ENCODE measurements at regions not wholly inside any gene's neighbourhood (a gene's known extent, or its start where the extent isn't known, plus 50 kb on each side); places are given as distances from the start of the nearest gene placed in this dataset.

- no peak overlapping the region for H3K4me3 ChIP-seq (ENCODE audit: insufficient read depth, low read depth, low read length)
- no peak overlapping the region for H4K91ac ChIP-seq (ENCODE audit: insufficient read depth, low read depth, low read length)
- peaks cover 20% of the 10 kb centered on the region for H3K27me3 ChIP-seq (ENCODE audit: control insufficient read depth, insufficient read depth, low read length)
- no peak overlapping the region for H3K9ac ChIP-seq (ENCODE audit: low read depth, low read length)
- dilution Hi-C loops (cut with HindIII; ENCODE audit: low sequenced_read_pairs, unreplicated experiment) (no loop called here), intact Hi-C loops (cut with micrococcal nuclease) (no loop called here), in situ Hi-C loops (cut with MboI; ENCODE audit: low sequenced_read_pairs) (no loop called here)
- no peak overlapping the region for H3K56ac ChIP-seq (ENCODE audit: extremely low read depth, insufficient read depth, low read length)
- no peak overlapping the region for H3K18ac ChIP-seq (ENCODE audit: low read depth, low read length)
- no CpG with 5 or more reads among the region's 1 CpG for WGBS, 2 experiments (ENCODE audit: extremely low coverage in 2 of 2, insufficient read length in 1 of 2)
- H4K8ac ChIP-seq (ENCODE audit: low read depth in 2 of 2, low read length in 2 of 2): no peak overlapping the region
- H2AFZ ChIP-seq (replicated peaks; ENCODE audit: low read length, poor library complexity): no peak overlapping the region
- no peak overlapping the region for H3K27ac ChIP-seq (ENCODE audit: insufficient read depth, low read length)
- ATAC-seq (ENCODE audit: low read depth): no peak
- no peaks in the 10 kb centered on the region for H3K4me1 ChIP-seq (ENCODE audit: control insufficient read depth, insufficient read depth, low read length)
- no peak overlapping the region for H3K4ac ChIP-seq (ENCODE audit: low read depth, low read length)
- H3K79me1 ChIP-seq (ENCODE audit: low read depth in 1 of 2, low read length in 2 of 2): no peaks in the 10 kb centered on the region
- CTCF ChIA-PET: interaction anchor here (0.6 kb wide), 1 partner anchor 943 kb away, joined by 5 read pairs; the partner anchor contains the start of gene DRD2
- H2BK120ac ChIP-seq (ENCODE audit: low read depth, low read length): no peak overlapping the region
- no TSS peak for BruUV-seq (replicated peaks)
- H2BK20ac ChIP-seq (ENCODE audit: low read depth, low read length): no peak overlapping the region
- POLR2A ChIA-PET (ENCODE audit: unreplicated experiment): no interaction called here
- H3K36me3 ChIP-seq (ENCODE audit: control insufficient read depth, insufficient read depth, low read length): no peaks in the 10 kb centered on the region
- no peaks in the 10 kb centered on the region for H3K9me3 ChIP-seq (ENCODE audit: control insufficient read depth, insufficient read depth, low read length)
- no peak overlapping the region for H3K4me2 ChIP-seq (ENCODE audit: low read depth, low read length)
- TF ChIP-seq RCOR1 (IDR thresholded peaks at IDR 0.05; ENCODE audit: insufficient replicate concordance, low read length) (no peak), USF2 (IDR thresholded peaks at IDR 0.05; ENCODE audit: low read depth, low read length) (no peak), RFX5 (IDR thresholded peaks at IDR 0.05; ENCODE audit: low read depth, low read length) (no peak), RAD21 (IDR thresholded peaks at IDR 0.05; ENCODE audit: low read length) (no peak), CHD1 (IDR thresholded peaks at IDR 0.05; ENCODE audit: low read depth, low read length) (no peak), FOS (IDR thresholded peaks at IDR 0.05; ENCODE audit: low read depth, low read length) (no peak), BHLHE40 (IDR thresholded peaks at IDR 0.05; ENCODE audit: low read depth, low read length) (no peak), CTCF (conservative IDR thresholded peaks at IDR 0.05; ENCODE audit: low read depth, low read length) (no peak), MAZ (IDR thresholded peaks at IDR 0.05; ENCODE audit: borderline replicate concordance, low read depth, low read length) (no peak), SMC3 (IDR thresholded peaks at IDR 0.05; ENCODE audit: low read depth, low read length) (no peak), ELK1 (IDR thresholded peaks at IDR 0.05; ENCODE audit: borderline replicate concordance, low read depth, low read length) (no peak), NFE2L2 (IDR thresholded peaks at IDR 0.05; ENCODE audit: low read depth, low read length) (no peak), MXI1 (IDR thresholded peaks at IDR 0.05; ENCODE audit: borderline replicate concordance, low read depth, low read length) (no peak), POLR2A (IDR thresholded peaks at IDR 0.05; ENCODE audit: low read depth, low read length) (no peak), MAFK (IDR thresholded peaks at IDR 0.05; ENCODE audit: low read depth, low read length) (no peak), CEBPB (IDR thresholded peaks at IDR 0.05; ENCODE audit: low read depth, low read length) (no peak)
- DNase-seq: no peak
- no peak overlapping the region for H2BK15ac ChIP-seq (ENCODE audit: low read depth, low read length)
- H4K20me1 ChIP-seq (ENCODE audit: insufficient read depth, low read length): no peaks in the 10 kb centered on the region
- H3K9me1 ChIP-seq (ENCODE audit: insufficient read depth, low read length): peaks cover 3% of the 10 kb centered on the region; the same call in 1 of the 2 replicates
- no peak overlapping the region for H4K5ac ChIP-seq (ENCODE audit: low read depth, low read length)
- H3K14ac ChIP-seq (replicated peaks; ENCODE audit: low read depth, low read length): no peak overlapping the region
- H2AK5ac ChIP-seq (ENCODE audit: low read depth, low read length): no peak overlapping the region
- no peak overlapping the region for H2AK9ac ChIP-seq (replicated peaks; ENCODE audit: low read depth, low read length, poor library complexity)
- no peak overlapping the region for H3K23ac ChIP-seq (ENCODE audit: low read depth, low read length)
- H2BK5ac ChIP-seq (ENCODE audit: low read depth, low read length, poor library complexity, severe bottlenecking): no peak overlapping the region
Observed at GRCh38 chr11:112532506-112532905, 271.8 kb upstream of the PLET1 start.
